ENCODE measurements at regions not wholly inside any gene's neighbourhood (a gene's known extent, or its start where the extent isn't known, plus 50 kb on each side); places are given as distances from the start of the nearest gene placed in this dataset.

GRCh38 chr13:38635030-38635429 lies 51.8 kb upstream of the FREM2 start:
- no peak overlapping the region for H3K27ac ChIP-seq (ENCODE audit: low read length)
- POLR2A ChIA-PET = no interaction called here
- H3K9me3 ChIP-seq = no peaks in the 10 kb centered on the region
- peaks cover 0 to 6% of the 10 kb centered on the region in 2 donors for H3K27me3 Mint-ChIP-seq
- no peak overlapping the region for H3K4me3 ChIP-seq (ENCODE audit: control insufficient read depth in 1 of 2, extremely low read depth in 1 of 2, low read length in 1 of 2)
- no peaks in the 10 kb centered on the region for H3K36me3 ChIP-seq (ENCODE audit: control insufficient read depth in 2 of 2, extremely low read depth in 1 of 2, insufficient read depth in 1 of 2, low read length in 1 of 2)
- ATAC-seq (replicated peaks in 1 of 4) = no peak
- no peaks in the 10 kb centered on the region for H3K4me1 ChIP-seq (ENCODE audit: control insufficient read depth in 1 of 2, extremely low read depth in 1 of 2, insufficient read depth in 2 of 2, low read length in 2 of 2)
- H3K27me3 ChIP-seq (replicated peaks in 1 of 2; ENCODE audit: control insufficient read depth in 2 of 2, extremely low read depth in 1 of 2, insufficient read depth in 2 of 2, low read length in 1 of 2) = no peaks in the 10 kb centered on the region
- H3K27ac Mint-ChIP-seq = no peak overlapping the region
- no peak overlapping the region for H3K4me3 Mint-ChIP-seq
- H3K9me3 Mint-ChIP-seq = no peaks in the 10 kb centered on the region
- 76% methylated on average over 2 of the region's 4 CpGs for WGBS (ENCODE audit: insufficient coverage)
- CTCF ChIA-PET = no interaction called here
- no peaks in the 10 kb centered on the region for H3K36me3 Mint-ChIP-seq
- DNase-seq = no peak
- H3K4me1 Mint-ChIP-seq = no peaks in the 10 kb centered on the region

GRCh38 chr13:38636073-38636472 lies 50.8 kb upstream of the FREM2 start:
- H3K36me3 Mint-ChIP-seq = no peaks in the 10 kb centered on the region
- no peaks in the 10 kb centered on the region for H3K9me3 Mint-ChIP-seq
- WGBS (ENCODE audit: insufficient coverage) = 83% methylated on average over 1 of the region's 3 CpGs
- Histone ChIP-seq H3K36me3 (ENCODE audit: control insufficient read depth in 2 of 2, extremely low read depth in 1 of 2, insufficient read depth in 1 of 2, low read length in 1 of 2) (no peaks in the 10 kb centered on the region), H3K4me3 (ENCODE audit: control insufficient read depth in 1 of 2, extremely low read depth in 1 of 2, low read length in 1 of 2) (no peak overlapping the region), H3K27ac (ENCODE audit: low read length) (no peak overlapping the region), H3K9me3 (no peaks in the 10 kb centered on the region), H3K27me3 (replicated peaks in 1 of 2; ENCODE audit: control insufficient read depth in 2 of 2, extremely low read depth in 1 of 2, insufficient read depth in 2 of 2, low read length in 1 of 2) (no peaks in the 10 kb centered on the region), H3K4me1 (ENCODE audit: control insufficient read depth in 1 of 2, extremely low read depth in 1 of 2, insufficient read depth in 2 of 2, low read length in 2 of 2) (no peaks in the 10 kb centered on the region)
- ChIA-PET POLR2A (no interaction called here), CTCF (no interaction called here)
- H3K27me3 Mint-ChIP-seq = peaks cover 0 to 6% of the 10 kb centered on the region in 2 donors
- H3K4me3 Mint-ChIP-seq = no peak overlapping the region
- no peak overlapping the region for H3K27ac Mint-ChIP-seq
- no peaks in the 10 kb centered on the region for H3K4me1 Mint-ChIP-seq
- DNase-seq = no peak
- ATAC-seq (replicated peaks in 1 of 4) = no peak

- no peak overlapping the region for H3K27ac Mint-ChIP-seq
- Histone ChIP-seq H3K4me3 (ENCODE audit: control insufficient read depth in 1 of 2, extremely low read depth in 1 of 2, low read length in 1 of 2) (no peak overlapping the region), H3K4me1 (ENCODE audit: control insufficient read depth in 1 of 2, extremely low read depth in 1 of 2, insufficient read depth in 2 of 2, low read length in 2 of 2) (no peaks in the 10 kb centered on the region), H3K27ac (ENCODE audit: low read length) (no peak overlapping the region), H3K27me3 (replicated peaks in 1 of 2; ENCODE audit: control insufficient read depth in 2 of 2, extremely low read depth in 1 of 2, insufficient read depth in 2 of 2, low read length in 1 of 2) (no peaks in the 10 kb centered on the region), H3K36me3 (ENCODE audit: control insufficient read depth in 2 of 2, extremely low read depth in 1 of 2, insufficient read depth in 1 of 2, low read length in 1 of 2) (no peaks in the 10 kb centered on the region), H3K9me3 (no peaks in the 10 kb centered on the region)
- ATAC-seq (replicated peaks in 1 of 4) (no peak), DNase-seq (no peak)
- POLR2A ChIA-PET = no interaction called here
- H3K4me1 Mint-ChIP-seq = no peaks in the 10 kb centered on the region
- WGBS (ENCODE audit: insufficient coverage) = no CpG with 5 or more reads among the region's 2 CpGs
- peaks cover 0 to 6% of the 10 kb centered on the region in 2 donors for H3K27me3 Mint-ChIP-seq
- H3K36me3 Mint-ChIP-seq = no peaks in the 10 kb centered on the region
- H3K4me3 Mint-ChIP-seq = no peak overlapping the region
- CTCF ChIA-PET = no interaction called here
- H3K9me3 Mint-ChIP-seq = no peaks in the 10 kb centered on the region
Measured at GRCh38 chr13:38636761-38637160, 50.1 kb upstream of the FREM2 start.
